Osteoblast (primary cell): ENCODE measurements at regions not wholly inside any gene's neighbourhood (a gene's known extent, or its start where the extent isn't known, plus 50 kb on each side); places are given as distances from the start of the nearest gene placed in this dataset.
"Not testable (repeated sequence)": the region's sequence is repeated elsewhere in the genome, so short reads cannot be mapped to it uniquely, and the experiment has no call there.

Experiments
- DNase-seq: peaks from one replicate; pipeline ENCODE4 v3.0.0; 2011; ENCODE audit warnings: low spot score, mixed read lengths; ENCODE audit not compliant: insufficient read length; ENCODE audit errors: missing footprints
- H2AFZ ChIP-seq: 2 replicates; pipeline ENCODE4 v1.6.0; 2011; ENCODE audit warnings: mild to moderate bottlenecking, low read length
- H3K27ac ChIP-seq: 2 replicates; pipeline ENCODE4 v1.5.1; 2011; ENCODE audit warnings: mild to moderate bottlenecking, low read depth, low read length, moderate library complexity
- H3K27me3 ChIP-seq: 2 replicates; pipeline ENCODE4 v1.6.0; 2012; ENCODE audit warnings: mild to moderate bottlenecking, control low read depth, inconsistent platforms, low read length, moderate library complexity; ENCODE audit not compliant: insufficient read depth
- H3K36me3 ChIP-seq: 2 replicates; pipeline ENCODE4 v1.5.1; 2011; ENCODE audit warnings: mild to moderate bottlenecking, low read length, control low read depth, moderate library complexity; ENCODE audit not compliant: insufficient read depth
- H3K4me1 ChIP-seq: 2 replicates; pipeline ENCODE4 v1.5.1; 2011; ENCODE audit warnings: mild to moderate bottlenecking, low read length, control low read depth, moderate library complexity; ENCODE audit not compliant: insufficient read depth
- H3K4me2 ChIP-seq: 2 replicates; pipeline ENCODE4 v1.6.0; 2011; ENCODE audit warnings: mild to moderate bottlenecking, low read length; ENCODE audit not compliant: insufficient read depth
- H3K4me3 ChIP-seq: fragments of 200-600 bp; sonication (generic); 3 replicates; pipeline ENCODE4 v1.5.1; 2012; ENCODE audit warnings: mild to moderate bottlenecking, low read length, inconsistent platforms; ENCODE audit not compliant: insufficient read depth
- H3K79me2 ChIP-seq: 2 replicates; pipeline ENCODE4 v1.6.0; 2012; ENCODE audit warnings: mild to moderate bottlenecking, low read length, control low read depth, inconsistent platforms; ENCODE audit not compliant: insufficient read depth
- H3K9me3 ChIP-seq: 2 replicates; pipeline ENCODE4 v1.5.1; 2011; ENCODE audit warnings: low read depth, low read length, control low read depth
- H4K20me1 ChIP-seq: 2 replicates; pipeline ENCODE4 v1.6.0; 2012; ENCODE audit warnings: mild to moderate bottlenecking, low read length, control low read depth; ENCODE audit not compliant: insufficient read depth
- CTCF ChIP-seq: IDR thresholded peaks from 2 replicates; pipeline ENCODE4 v1.5.1; 2011; ENCODE audit warnings: mild to moderate bottlenecking, low read depth, low read length, moderate library complexity; ENCODE audit errors: extremely low read depth

- TF ChIP-seq CTCF = no peak
These were observed 67.3 kb upstream of the CREB3L1 start for GRCh38 chr11:46210133-46210636.

GRCh38 chr11:46209624-46210023, 67.8 kb upstream of the CREB3L1 start:
- H3K4me2 ChIP-seq = peak overlapping the region; percentile 54

More at GRCh38 chr11:46210133-46210636, 67.3 kb upstream of the CREB3L1 start:
- Histone ChIP-seq H4K20me1 (no peaks in the 10 kb centered on the region), H3K36me3 (no peaks in the 10 kb centered on the region), H3K27ac (no peak overlapping the region), H3K9me3 (no peaks in the 10 kb centered on the region), H3K4me1 (peaks cover 8% of the 10 kb centered on the region), H3K4me2 (peak overlapping the region; percentile 54), H3K27me3 (peaks cover 10% of the 10 kb centered on the region), H3K4me3 (no peak overlapping the region), H3K79me2 (no peaks in the 10 kb centered on the region), H2AFZ (peak overlapping the region; percentile 63)
- DNase-seq = peak; percentile 85

GRCh38 chr11:46208803-46209202, 68.7 kb upstream of the CREB3L1 start:
- TF ChIP-seq CTCF = no peak

More at GRCh38 chr11:46209624-46210023, 67.8 kb upstream of the CREB3L1 start:
- H3K4me1 ChIP-seq, H3K9me3 ChIP-seq, DNase-seq, H3K27ac ChIP-seq, H3K79me2 ChIP-seq, H3K36me3 ChIP-seq, H2AFZ ChIP-seq, H4K20me1 ChIP-seq, H3K4me3 ChIP-seq: not testable (repeated sequence)
- H3K27me3 ChIP-seq = peaks cover 12% of the 10 kb centered on the region

GRCh38 chr11:46207270-46207669, 70.2 kb upstream of the CREB3L1 start:
- Histone ChIP-seq H3K4me3 (no peak overlapping the region), H3K4me2 (no peak overlapping the region), H3K36me3 (no peaks in the 10 kb centered on the region), H3K79me2 (no peaks in the 10 kb centered on the region), H3K27ac (no peak overlapping the region), H3K27me3 (peaks cover 22% of the 10 kb centered on the region), H3K9me3 (no peaks in the 10 kb centered on the region), H3K4me1 (peaks cover 8% of the 10 kb centered on the region), H4K20me1 (no peaks in the 10 kb centered on the region), H2AFZ (no peak overlapping the region)
- DNase-seq = no peak
- no peak for TF ChIP-seq CTCF

More at GRCh38 chr11:46208803-46209202, 68.7 kb upstream of the CREB3L1 start:
- H2AFZ ChIP-seq = no peak overlapping the region
- no peaks in the 10 kb centered on the region for H3K9me3 ChIP-seq
- H3K36me3 ChIP-seq = no peaks in the 10 kb centered on the region
- peaks cover 8% of the 10 kb centered on the region for H3K4me1 ChIP-seq
- no peak overlapping the region for H3K4me3 ChIP-seq
- no peak overlapping the region for H3K4me2 ChIP-seq
- H3K79me2 ChIP-seq = no peaks in the 10 kb centered on the region
- H3K27ac ChIP-seq = no peak overlapping the region
- no peaks in the 10 kb centered on the region for H4K20me1 ChIP-seq
- peaks cover 16% of the 10 kb centered on the region for H3K27me3 ChIP-seq
- DNase-seq = peak; percentile 17

GRCh38 chr11:46204415-46204814, 73.0 kb upstream of the CREB3L1 start:
- not testable (repeated sequence) for H3K4me1 ChIP-seq, H4K20me1 ChIP-seq, H3K36me3 ChIP-seq, H3K79me2 ChIP-seq, DNase-seq, H3K9me3 ChIP-seq, H3K4me2 ChIP-seq, H3K27ac ChIP-seq, H2AFZ ChIP-seq, H3K4me3 ChIP-seq
- H3K27me3 ChIP-seq = peaks cover 25% of the 10 kb centered on the region
